ENCODE measurements at regions not wholly inside any gene's neighbourhood (a gene's known extent, or its start where the extent isn't known, plus 50 kb on each side); places are given as distances from the start of the nearest gene placed in this dataset.

- Histone ChIP-seq H3K27me3 (ENCODE audit: control insufficient read depth, low read length) (no peaks in the 10 kb centered on the region), H3K9me2 (replicated peaks; ENCODE audit: control insufficient read depth, low read length) (no peaks in the 10 kb centered on the region), H3K4me3 (ENCODE audit: low read length) (no peak overlapping the region), H3F3A (ENCODE audit: control insufficient read depth, insufficient read depth) (no peaks in the 10 kb centered on the region), H3K79me2 (ENCODE audit: control insufficient read depth, low read length) (no peaks in the 10 kb centered on the region), H3K27ac (ENCODE audit: low read depth, low read length) (no peak overlapping the region), H3K4me1 (ENCODE audit: control insufficient read depth, low read length) (no peaks in the 10 kb centered on the region), H3K9me3 (ENCODE audit: control insufficient read depth, insufficient read depth, low read length) (no peaks in the 10 kb centered on the region), H4K20me1 (ENCODE audit: control insufficient read depth, insufficient read depth, low read depth, low read length) (no peaks in the 10 kb centered on the region), H3K36me3 (ENCODE audit: control insufficient read depth, low read length) (no peaks in the 10 kb centered on the region), H3K4me2 (ENCODE audit: low read length) (no peak overlapping the region)
- TF ChIP-seq EZH2phosphoT487 (IDR thresholded peaks at IDR 0.05; ENCODE audit: borderline replicate concordance, low read length) (no peak), CTCF (IDR thresholded peaks at IDR 0.05; ENCODE audit: low read depth, low read length, poor library complexity, severe bottlenecking) (no peak)
Measured at GRCh38 chr5:173804579-173804978, 83.6 kb upstream of the CPEB4 start.

- no peaks in the 10 kb centered on the region for H3K36me3 ChIP-seq (ENCODE audit: control insufficient read depth, low read length)
- H3K9me3 ChIP-seq (ENCODE audit: control insufficient read depth, insufficient read depth, low read length), result no peaks in the 10 kb centered on the region; the same call in 1 of the 2 replicates
- no peaks in the 10 kb centered on the region for H3F3A ChIP-seq (ENCODE audit: control insufficient read depth, insufficient read depth)
- H3K4me2 ChIP-seq (ENCODE audit: low read length), result no peak overlapping the region
- H3K4me3 ChIP-seq (ENCODE audit: low read length), result no peak overlapping the region
- no peaks in the 10 kb centered on the region for H3K27me3 ChIP-seq (ENCODE audit: control insufficient read depth, low read length)
- no peak for TF ChIP-seq CTCF (IDR thresholded peaks at IDR 0.05; ENCODE audit: low read depth, low read length, poor library complexity, severe bottlenecking)
- no peak for TF ChIP-seq EZH2phosphoT487 (IDR thresholded peaks at IDR 0.05; ENCODE audit: borderline replicate concordance, low read length)
- H3K27ac ChIP-seq (ENCODE audit: low read depth, low read length), result no peak overlapping the region
- H3K4me1 ChIP-seq (ENCODE audit: control insufficient read depth, low read length), result no peaks in the 10 kb centered on the region
- H3K9me2 ChIP-seq (replicated peaks; ENCODE audit: control insufficient read depth, low read length), result no peaks in the 10 kb centered on the region
- H4K20me1 ChIP-seq (ENCODE audit: control insufficient read depth, insufficient read depth, low read depth, low read length), result no peaks in the 10 kb centered on the region
- no peaks in the 10 kb centered on the region for H3K79me2 ChIP-seq (ENCODE audit: control insufficient read depth, low read length)
Measured at GRCh38 chr5:173806270-173807035, 81.7 kb upstream of the CPEB4 start.

- H3K27me3 ChIP-seq (ENCODE audit: control insufficient read depth, low read length), result no peaks in the 10 kb centered on the region
- H3K36me3 ChIP-seq (ENCODE audit: control insufficient read depth, low read length), result no peaks in the 10 kb centered on the region
- H3F3A ChIP-seq (ENCODE audit: control insufficient read depth, insufficient read depth), result no peaks in the 10 kb centered on the region
- H3K79me2 ChIP-seq (ENCODE audit: control insufficient read depth, low read length), result no peaks in the 10 kb centered on the region
- H3K27ac ChIP-seq (ENCODE audit: low read depth, low read length), result no peak overlapping the region
- TF ChIP-seq CTCF (IDR thresholded peaks at IDR 0.05; ENCODE audit: low read depth, low read length, poor library complexity, severe bottlenecking), result no peak
- no peak for TF ChIP-seq EZH2phosphoT487 (IDR thresholded peaks at IDR 0.05; ENCODE audit: borderline replicate concordance, low read length)
- H3K4me1 ChIP-seq (ENCODE audit: control insufficient read depth, low read length), result peaks cover 3% of the 10 kb centered on the region
- no peaks in the 10 kb centered on the region for H3K9me2 ChIP-seq (replicated peaks; ENCODE audit: control insufficient read depth, low read length)
- no peak overlapping the region for H3K4me3 ChIP-seq (ENCODE audit: low read length)
- H4K20me1 ChIP-seq (ENCODE audit: control insufficient read depth, insufficient read depth, low read depth, low read length), result no peaks in the 10 kb centered on the region
- no peaks in the 10 kb centered on the region; the same call in 1 of the 2 replicates for H3K9me3 ChIP-seq (ENCODE audit: control insufficient read depth, insufficient read depth, low read length)
- H3K4me2 ChIP-seq (ENCODE audit: low read length), result no peak overlapping the region
Measured at GRCh38 chr5:173807181-173807655, 80.9 kb upstream of the CPEB4 start.
